ENCODE measurements at regions not wholly inside any gene's neighbourhood (a gene's known extent, or its start where the extent isn't known, plus 50 kb on each side); places are given as distances from the start of the nearest gene placed in this dataset.

- DNase-seq = no peak
- Histone ChIP-seq H3K4me3 (ENCODE audit: low read depth, low read length) (no peak overlapping the region), H3K27me3 (replicated peaks) (no peaks in the 10 kb centered on the region), H3K36me3 (replicated peaks) (no peaks in the 10 kb centered on the region), H3K27ac (no peak overlapping the region)
- in situ Hi-C loops (cut with HindIII; ENCODE audit: low pct_ligation_motif_present, low sequenced_read_pairs) = no loop called here
- TF ChIP-seq CTCF (IDR thresholded peaks at IDR 0.05; ENCODE audit: low read depth, low read length, missing control alignments) = no peak
These were observed 481.1 kb downstream of the PCNX1 start for GRCh38 chr14:71388336-71388735.

- no peak overlapping the region for H3K4me3 ChIP-seq (ENCODE audit: low read depth, low read length)
- in situ Hi-C loops (cut with HindIII; ENCODE audit: low pct_ligation_motif_present, low sequenced_read_pairs) = no loop called here
- no peaks in the 10 kb centered on the region for H3K27me3 ChIP-seq (replicated peaks)
- no peak overlapping the region for H3K27ac ChIP-seq
- no peak for DNase-seq
- no peak for TF ChIP-seq CTCF (IDR thresholded peaks at IDR 0.05; ENCODE audit: low read depth, low read length, missing control alignments)
- no peaks in the 10 kb centered on the region for H3K36me3 ChIP-seq (replicated peaks)
These were observed 481.6 kb downstream of the PCNX1 start for GRCh38 chr14:71388862-71389261.

- in situ Hi-C loops (cut with HindIII; ENCODE audit: low pct_ligation_motif_present, low sequenced_read_pairs) = no loop called here
- no peak overlapping the region for H3K27ac ChIP-seq
- H3K4me3 ChIP-seq (ENCODE audit: low read depth, low read length) = no peak overlapping the region
- H3K36me3 ChIP-seq (replicated peaks) = no peaks in the 10 kb centered on the region
- no peaks in the 10 kb centered on the region for H3K27me3 ChIP-seq (replicated peaks)
- no peak for DNase-seq
- no peak for TF ChIP-seq CTCF (IDR thresholded peaks at IDR 0.05; ENCODE audit: low read depth, low read length, missing control alignments)
These were observed 487.1 kb downstream of the PCNX1 start for GRCh38 chr14:71394386-71394785.

GRCh38 chr14:71395151-71395604 is 487.9 kb downstream of the PCNX1 start:
- no peak for TF ChIP-seq CTCF (IDR thresholded peaks at IDR 0.05; ENCODE audit: low read depth, low read length, missing control alignments)
- in situ Hi-C loops (cut with HindIII; ENCODE audit: low pct_ligation_motif_present, low sequenced_read_pairs) = no loop called here

GRCh38 chr14:71395636-71396035 is 488.4 kb downstream of the PCNX1 start:
- TF ChIP-seq CTCF (IDR thresholded peaks at IDR 0.05; ENCODE audit: low read depth, low read length, missing control alignments) = no peak
- H3K36me3 ChIP-seq (replicated peaks) = no peaks in the 10 kb centered on the region
- in situ Hi-C loops (cut with HindIII; ENCODE audit: low pct_ligation_motif_present, low sequenced_read_pairs) = no loop called here
- no peaks in the 10 kb centered on the region for H3K27me3 ChIP-seq (replicated peaks)
- DNase-seq = no peak
- no peak overlapping the region for H3K4me3 ChIP-seq (ENCODE audit: low read depth, low read length)
- no peak overlapping the region for H3K27ac ChIP-seq

More at GRCh38 chr14:71395151-71395604, 487.9 kb downstream of the PCNX1 start:
- Histone ChIP-seq H3K27ac (no peak overlapping the region), H3K4me3 (ENCODE audit: low read depth, low read length) (no peak overlapping the region), H3K36me3 (replicated peaks) (no peaks in the 10 kb centered on the region), H3K27me3 (replicated peaks) (no peaks in the 10 kb centered on the region)
- DNase-seq = peak; percentile 12

- no peaks in the 10 kb centered on the region for H3K36me3 ChIP-seq (replicated peaks)
- H3K27ac ChIP-seq = no peak overlapping the region
- H3K27me3 ChIP-seq (replicated peaks) = no peaks in the 10 kb centered on the region
- no peak for DNase-seq
- in situ Hi-C loops (cut with HindIII; ENCODE audit: low pct_ligation_motif_present, low sequenced_read_pairs) = no loop called here
- no peak overlapping the region for H3K4me3 ChIP-seq (ENCODE audit: low read depth, low read length)
- no peak for TF ChIP-seq CTCF (IDR thresholded peaks at IDR 0.05; ENCODE audit: low read depth, low read length, missing control alignments)
These were observed 488.9 kb downstream of the PCNX1 start for GRCh38 chr14:71396050-71396677.

All from brain microvascular endothelial cell (primary cell).